Activated CD4-positive, alpha-beta memory T cell treated with anti-CD3 and anti-CD28 coated beads, Interleukin-2, amount 10 ng/mL, durations not matched to agents 7 days and 5 days (primary cell): ENCODE measurements at regions not wholly inside any gene's neighbourhood (a gene's known extent, or its start where the extent isn't known, plus 50 kb on each side); places are given as distances from the start of the nearest gene placed in this dataset.
"Not testable (repeated sequence)": the region's sequence is repeated elsewhere in the genome, so short reads cannot be mapped to it uniquely, and the experiment has no call there.

Source experiments
- CTCF ChIA-PET: fragments of 350-600 bp; sonication (Branson Sonifier 250); formaldehyde crosslinking; loops from one replicate; lab custom pipeline; 2021; ENCODE audit warnings: antibody characterized with exemption, inconsistent platforms; lab: Charles Lee
- POLR2A ChIA-PET: fragments of 350-600 bp; sonication (Branson Sonifier 250); formaldehyde crosslinking; loops from one replicate; lab custom pipeline; 2021; ENCODE audit warnings: antibody characterized with exemption; lab: Charles Lee
- DNase-seq: peaks from one replicate; pipeline ENCODE4 v3.0.0-alpha.2; 2020
- H3K27ac Mint-ChIP-seq: one replicate; pipeline ENCODE4 v1.8.0; 2021; ENCODE audit warnings: mild to moderate bottlenecking, mixed read lengths
- H3K27me3 Mint-ChIP-seq: one replicate; pipeline ENCODE4 v1.8.0; 2021; ENCODE audit warnings: mixed read lengths
- H3K36me3 Mint-ChIP-seq: one replicate; pipeline ENCODE4 v1.8.0; 2021; ENCODE audit warnings: low read depth, mixed read lengths
- H3K4me1 Mint-ChIP-seq: one replicate; pipeline ENCODE4 v1.8.0; 2021; ENCODE audit warnings: mixed read lengths
- H3K4me3 Mint-ChIP-seq: one replicate; pipeline ENCODE4 v1.8.0; 2021; ENCODE audit warnings: mild to moderate bottlenecking, mixed read lengths
- H3K9me3 Mint-ChIP-seq: one replicate; pipeline ENCODE4 v1.8.0; 2021; ENCODE audit warnings: mixed read lengths

- no peak overlapping the region for H3K27ac Mint-ChIP-seq
- H3K27me3 Mint-ChIP-seq = no peaks in the 10 kb centered on the region
- no peak overlapping the region for H3K4me3 Mint-ChIP-seq
- H3K9me3 Mint-ChIP-seq = peaks cover 7% of the 10 kb centered on the region
- H3K4me1 Mint-ChIP-seq = no peaks in the 10 kb centered on the region
- ChIA-PET CTCF (no interaction called here), POLR2A (no interaction called here)
- no peaks in the 10 kb centered on the region for H3K36me3 Mint-ChIP-seq
- no peak for DNase-seq
These were observed 1306.5 kb upstream of the CDH9 start for GRCh38 chr5:28344836-28345433.

DNA sequence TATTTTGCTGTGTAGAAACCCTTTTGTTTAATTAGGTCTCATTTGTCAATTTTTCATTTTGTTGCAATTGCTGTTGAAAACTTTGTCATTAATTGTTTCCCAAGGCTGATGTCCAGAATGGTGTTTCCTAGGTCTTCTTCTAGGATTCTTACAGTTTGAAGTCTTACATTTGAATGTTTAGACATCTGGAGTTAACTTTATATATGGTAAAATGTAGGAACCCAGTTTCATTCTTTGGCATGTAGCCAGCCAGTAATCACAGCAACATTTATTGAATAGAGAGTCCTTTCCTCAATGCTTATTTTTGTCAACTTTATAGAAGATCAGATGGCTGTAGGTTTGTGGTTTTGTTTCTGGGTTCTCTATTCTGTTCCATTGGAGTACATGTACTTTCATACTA, 1290.8 kb upstream of the CDH9 start:
- H3K4me3 Mint-ChIP-seq = no peak overlapping the region
- DNase-seq = no peak
- POLR2A ChIA-PET = no interaction called here
- CTCF ChIA-PET = no interaction called here
- H3K4me1 Mint-ChIP-seq = no peaks in the 10 kb centered on the region
- H3K27ac Mint-ChIP-seq = no peak overlapping the region
- no peaks in the 10 kb centered on the region for H3K36me3 Mint-ChIP-seq
- no peaks in the 10 kb centered on the region for H3K27me3 Mint-ChIP-seq
- peaks cover 6% of the 10 kb centered on the region for H3K9me3 Mint-ChIP-seq

DNA sequence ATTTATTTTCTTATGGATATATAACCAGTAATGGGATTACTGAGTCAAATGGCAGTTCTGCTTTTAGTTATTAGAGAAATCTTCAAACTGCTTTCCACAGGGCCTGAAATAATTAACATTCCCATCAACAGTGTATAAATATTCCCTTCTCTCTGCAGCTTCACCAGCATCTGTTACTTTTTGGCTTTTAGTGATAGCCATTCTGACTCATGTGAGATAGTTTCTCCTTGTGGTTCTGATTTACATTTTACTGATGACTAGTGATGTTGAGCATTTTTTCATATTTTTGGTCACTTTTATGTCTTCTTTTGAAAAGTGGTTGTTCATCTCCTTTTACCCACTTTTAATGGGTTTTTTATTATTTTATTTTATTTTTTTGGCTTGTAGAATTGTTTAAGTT, 1290.3 kb upstream of the CDH9 start:
- H3K9me3 Mint-ChIP-seq = peaks cover 6% of the 10 kb centered on the region
- no peaks in the 10 kb centered on the region for H3K4me1 Mint-ChIP-seq
- no peaks in the 10 kb centered on the region for H3K36me3 Mint-ChIP-seq
- no peaks in the 10 kb centered on the region for H3K27me3 Mint-ChIP-seq
- no peak overlapping the region for H3K27ac Mint-ChIP-seq
- CTCF ChIA-PET = no interaction called here
- no peak for DNase-seq
- no peak overlapping the region for H3K4me3 Mint-ChIP-seq
- POLR2A ChIA-PET = no interaction called here

DNA sequence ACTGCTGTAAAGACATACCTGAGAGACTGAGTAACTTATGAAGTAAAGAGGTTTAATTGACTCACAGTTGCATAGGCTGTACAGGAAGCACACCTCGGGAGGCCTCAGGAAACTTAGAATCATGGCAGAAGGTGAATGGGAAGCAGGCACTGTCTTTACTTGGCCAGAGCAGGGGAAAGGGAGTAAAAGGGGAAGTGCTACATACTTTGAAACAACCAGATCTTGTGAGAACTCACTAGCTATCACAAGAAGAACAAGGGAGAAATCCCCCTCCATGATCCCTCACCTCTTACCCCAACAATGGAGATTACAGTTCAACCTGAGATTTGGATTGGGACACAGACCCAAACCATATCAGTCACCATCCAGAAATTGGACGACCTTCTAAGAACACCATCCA, 1285.8 kb upstream of the CDH9 start:
- DNase-seq = no peak
- Mint-ChIP-seq H3K4me3 (no peak overlapping the region), H3K27me3 (no peaks in the 10 kb centered on the region), H3K27ac (no peak overlapping the region), H3K9me3 (peaks cover 3% of the 10 kb centered on the region), H3K4me1 (no peaks in the 10 kb centered on the region), H3K36me3 (no peaks in the 10 kb centered on the region)
- POLR2A ChIA-PET = no interaction called here
- CTCF ChIA-PET = no interaction called here

DNA sequence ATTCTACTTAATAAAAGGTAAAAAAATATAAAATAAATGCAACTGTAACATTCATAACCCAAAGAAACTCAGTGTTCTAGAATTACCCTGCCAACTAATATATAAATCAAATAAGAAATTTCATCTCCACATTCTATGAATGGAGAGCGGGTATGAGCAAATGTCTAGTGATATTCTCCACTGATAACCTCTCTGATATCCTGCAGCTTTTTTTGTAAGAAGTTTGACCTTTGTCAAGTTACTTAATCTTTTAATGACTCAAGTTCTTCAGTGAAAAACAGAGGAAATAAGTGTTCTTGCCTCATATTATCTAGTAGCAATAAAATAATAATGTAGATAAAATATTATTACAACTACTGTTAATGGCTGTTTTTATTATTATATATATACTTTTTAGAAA, 1275.6 kb upstream of the CDH9 start:
- Mint-ChIP-seq H3K4me3 (no peak overlapping the region), H3K27me3 (no peaks in the 10 kb centered on the region), H3K27ac (no peak overlapping the region), H3K36me3 (no peaks in the 10 kb centered on the region), H3K4me1 (no peaks in the 10 kb centered on the region), H3K9me3 (peaks cover 19% of the 10 kb centered on the region)
- POLR2A ChIA-PET = no interaction called here
- no peak for DNase-seq
- CTCF ChIA-PET = no interaction called here

DNA sequence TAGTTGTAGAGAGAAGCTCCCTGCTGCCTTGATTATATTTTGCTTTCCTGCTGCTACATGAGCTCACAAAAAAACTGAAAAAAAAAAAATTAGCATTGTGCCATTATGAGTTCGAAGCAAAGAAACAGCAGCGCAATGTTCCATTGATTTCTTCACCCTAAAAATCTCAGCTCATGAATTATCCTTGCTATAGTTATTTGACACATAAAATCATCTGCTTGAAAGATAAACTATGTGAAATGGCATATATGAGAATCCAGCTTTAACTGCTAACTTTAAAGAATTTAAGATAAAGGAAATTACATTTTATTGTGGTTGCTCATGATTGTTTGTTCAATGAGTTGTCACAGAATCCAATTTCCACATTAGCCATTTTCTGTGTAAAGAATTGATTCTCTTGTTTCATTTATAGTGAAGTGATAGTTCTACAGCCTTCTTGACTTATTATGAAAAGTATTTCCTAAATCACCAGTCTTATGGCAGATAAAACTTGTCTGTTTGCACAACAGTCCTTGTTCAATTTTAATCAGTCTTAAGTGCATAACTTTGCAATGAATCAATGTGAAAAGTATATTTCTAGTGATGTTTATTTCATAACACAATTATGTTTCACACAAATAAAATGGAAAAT, 1275.0 kb upstream of the CDH9 start:
- no peaks in the 10 kb centered on the region for H3K27me3 Mint-ChIP-seq
- CTCF ChIA-PET = no interaction called here
- H3K36me3 Mint-ChIP-seq = no peaks in the 10 kb centered on the region
- POLR2A ChIA-PET = no interaction called here
- no peak overlapping the region for H3K27ac Mint-ChIP-seq
- H3K9me3 Mint-ChIP-seq = peaks cover 17% of the 10 kb centered on the region
- no peak for DNase-seq
- H3K4me1 Mint-ChIP-seq = no peaks in the 10 kb centered on the region
- H3K4me3 Mint-ChIP-seq = no peak overlapping the region

- no peaks in the 10 kb centered on the region for H3K36me3 Mint-ChIP-seq
- H3K27me3 Mint-ChIP-seq = no peaks in the 10 kb centered on the region
- ChIA-PET CTCF (no interaction called here), POLR2A (no interaction called here)
- DNase-seq = no peak
- no peaks in the 10 kb centered on the region for H3K4me1 Mint-ChIP-seq
- H3K4me3 Mint-ChIP-seq = no peak overlapping the region
- H3K9me3 Mint-ChIP-seq = peaks cover 7% of the 10 kb centered on the region
- H3K27ac Mint-ChIP-seq = no peak overlapping the region
These were observed 1272.3 kb upstream of the CDH9 start for GRCh38 chr5:28310696-28311095.

DNA sequence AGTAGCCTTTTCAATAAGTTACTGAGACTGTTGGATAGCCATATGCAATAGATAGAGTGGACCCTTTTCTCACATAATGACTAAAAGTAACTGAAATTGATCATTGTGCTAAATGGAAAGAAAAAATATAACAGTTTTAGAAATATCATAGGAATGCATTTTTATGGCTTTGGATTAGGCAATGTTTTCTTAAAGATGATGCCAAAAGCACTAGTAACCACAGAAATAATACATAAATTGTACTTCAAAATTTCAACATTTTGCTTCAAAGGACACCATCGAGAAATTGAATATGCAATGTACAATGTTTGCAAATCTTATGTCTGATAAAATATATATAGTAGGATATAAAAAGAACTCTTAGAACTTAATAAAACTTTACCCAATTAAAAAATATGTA, 1267.5 kb upstream of the CDH9 start:
- Mint-ChIP-seq H3K9me3 (peaks cover 8% of the 10 kb centered on the region), H3K27me3 (no peaks in the 10 kb centered on the region), H3K4me3 (no peak overlapping the region), H3K27ac (no peak overlapping the region), H3K4me1 (no peaks in the 10 kb centered on the region), H3K36me3 (no peaks in the 10 kb centered on the region)
- ChIA-PET POLR2A (no interaction called here), CTCF (no interaction called here)
- no peak for DNase-seq

DNA sequence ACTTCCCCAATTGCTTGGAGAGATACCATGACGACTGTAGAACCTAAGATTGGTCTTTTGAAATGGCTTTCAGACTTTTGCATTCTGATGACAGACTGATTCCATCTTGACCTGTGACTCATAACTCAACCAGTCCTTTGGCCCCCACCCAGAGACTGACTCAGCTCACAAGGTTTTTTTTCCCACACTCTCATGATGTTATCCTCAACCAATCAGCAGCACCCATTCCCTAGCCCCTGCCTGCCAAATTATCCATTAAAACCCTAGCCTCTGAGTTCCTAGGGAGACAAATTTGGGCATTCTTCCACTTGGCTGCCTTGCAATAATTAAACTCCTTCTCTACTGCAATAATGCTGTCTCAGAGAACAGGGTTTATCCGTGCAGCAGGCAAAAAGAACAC, 1263.3 kb upstream of the CDH9 start:
- no peak overlapping the region for H3K27ac Mint-ChIP-seq
- DNase-seq = no peak
- H3K4me3 Mint-ChIP-seq = no peak overlapping the region
- H3K27me3 Mint-ChIP-seq = no peaks in the 10 kb centered on the region
- peaks cover 10% of the 10 kb centered on the region for H3K9me3 Mint-ChIP-seq
- no peaks in the 10 kb centered on the region for H3K4me1 Mint-ChIP-seq
- ChIA-PET CTCF (no interaction called here), POLR2A (no interaction called here)
- H3K36me3 Mint-ChIP-seq = no peaks in the 10 kb centered on the region

DNA sequence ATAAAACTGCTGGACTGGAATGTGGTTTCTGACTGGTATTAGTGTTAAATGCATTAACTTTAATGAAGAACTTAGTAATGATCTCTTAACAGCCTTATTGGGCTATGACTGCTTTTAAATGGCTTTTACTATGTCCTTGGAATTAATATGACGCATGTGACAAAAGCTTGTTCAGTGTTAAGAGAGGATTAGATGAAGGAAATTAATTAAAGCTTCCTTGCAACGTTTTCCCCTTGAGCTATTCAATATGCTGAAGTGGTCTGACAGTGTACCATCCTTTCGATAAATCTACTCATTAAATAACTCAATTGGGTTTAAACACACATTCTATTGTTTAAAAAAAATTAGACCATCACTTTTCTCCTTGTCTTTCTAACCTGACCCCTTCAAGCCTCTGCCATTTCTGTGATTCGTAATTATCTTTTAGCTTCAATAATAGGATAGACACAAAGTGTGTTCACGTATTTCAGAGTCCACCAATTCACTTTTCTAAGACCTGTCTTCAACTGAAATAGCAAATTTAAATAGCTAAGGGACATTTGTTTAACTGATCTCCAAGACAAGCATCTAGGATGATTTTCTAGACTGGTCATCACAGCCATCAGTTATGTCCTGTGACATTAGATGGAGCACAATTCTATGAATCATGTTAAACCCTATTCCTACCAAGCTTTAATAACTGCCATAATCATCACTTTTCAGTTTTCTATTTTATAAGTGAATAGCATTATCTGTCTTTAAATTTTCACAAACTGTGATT, 1258.0 kb upstream of the CDH9 start:
- Mint-ChIP-seq H3K27me3 (no peaks in the 10 kb centered on the region), H3K27ac (no peak overlapping the region), H3K4me3 (no peak overlapping the region), H3K9me3 (peaks cover 7% of the 10 kb centered on the region), H3K4me1 (no peaks in the 10 kb centered on the region), H3K36me3 (no peaks in the 10 kb centered on the region)
- DNase-seq = no peak
- ChIA-PET POLR2A (no interaction called here), CTCF (no interaction called here)

- H3K27me3 Mint-ChIP-seq, DNase-seq, H3K4me3 Mint-ChIP-seq, H3K9me3 Mint-ChIP-seq, H3K4me1 Mint-ChIP-seq, H3K27ac Mint-ChIP-seq, H3K36me3 Mint-ChIP-seq, CTCF ChIA-PET, POLR2A ChIA-PET: not testable (repeated sequence)
These were observed 1248.6 kb upstream of the CDH9 start for GRCh38 chr5:28287021-28287420.

- Mint-ChIP-seq H3K27me3 (no peaks in the 10 kb centered on the region), H3K36me3 (no peaks in the 10 kb centered on the region), H3K4me3 (no peak overlapping the region), H3K27ac (no peak overlapping the region), H3K9me3 (peaks cover 3% of the 10 kb centered on the region), H3K4me1 (no peaks in the 10 kb centered on the region)
- POLR2A ChIA-PET = no interaction called here
- DNase-seq = no peak
- CTCF ChIA-PET = no interaction called here
These were observed 1248.2 kb upstream of the CDH9 start for GRCh38 chr5:28286566-28286965.

DNA sequence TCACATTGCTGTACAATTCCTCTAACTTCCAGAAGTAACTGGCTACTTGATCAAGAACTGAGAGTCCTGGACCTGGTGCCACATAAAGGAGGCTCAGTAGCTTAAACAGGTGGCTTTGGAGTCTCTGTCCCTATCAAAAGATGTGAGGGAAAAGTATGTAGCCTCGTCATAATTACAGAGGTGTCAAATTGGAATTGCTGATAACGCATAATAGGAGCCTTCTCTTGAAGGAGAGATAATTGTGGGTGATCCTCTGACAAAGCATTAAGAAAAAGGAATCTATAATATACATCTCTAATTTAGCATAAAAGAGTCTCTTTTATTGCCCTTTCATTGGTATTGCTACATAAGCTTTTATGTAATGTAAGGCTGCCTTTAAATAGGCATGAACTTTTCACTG, 1246.4 kb upstream of the CDH9 start:
- Mint-ChIP-seq H3K4me1 (no peaks in the 10 kb centered on the region), H3K36me3 (no peaks in the 10 kb centered on the region), H3K27ac (no peak overlapping the region), H3K9me3 (peaks cover 3% of the 10 kb centered on the region), H3K27me3 (no peaks in the 10 kb centered on the region), H3K4me3 (no peak overlapping the region)
- ChIA-PET CTCF (no interaction called here), POLR2A (no interaction called here)
- DNase-seq = no peak

DNA sequence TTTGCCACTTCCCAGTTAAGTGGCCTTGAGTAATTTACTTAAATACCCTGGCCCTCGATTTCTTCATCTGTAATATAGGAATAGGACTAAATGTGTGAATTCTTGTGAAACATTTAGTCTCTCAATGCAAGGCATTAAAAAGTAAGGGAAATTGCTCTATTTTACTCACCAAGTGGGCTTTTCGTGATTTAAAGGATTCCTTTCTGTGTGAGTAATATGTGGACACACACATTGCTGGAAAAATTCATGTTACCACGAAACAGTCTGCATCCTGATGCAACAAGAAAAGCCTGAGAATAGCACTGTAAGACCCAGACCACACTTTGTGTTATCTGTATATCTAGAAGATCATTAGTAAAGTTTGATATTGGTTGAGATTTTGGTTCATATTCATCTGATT, 1243.0 kb upstream of the CDH9 start:
- ChIA-PET CTCF (no interaction called here), POLR2A (no interaction called here)
- no peaks in the 10 kb centered on the region for H3K27me3 Mint-ChIP-seq
- DNase-seq = no peak
- H3K36me3 Mint-ChIP-seq = no peaks in the 10 kb centered on the region
- no peak overlapping the region for H3K4me3 Mint-ChIP-seq
- no peak overlapping the region for H3K27ac Mint-ChIP-seq
- peaks cover 3% of the 10 kb centered on the region for H3K9me3 Mint-ChIP-seq
- no peaks in the 10 kb centered on the region for H3K4me1 Mint-ChIP-seq
